ENCODE measurements at regions not wholly inside any gene's neighbourhood (a gene's known extent, or its start where the extent isn't known, plus 50 kb on each side); places are given as distances from the start of the nearest gene placed in this dataset.

GRCh38 chr4:10963958-10964703, 279.6 kb upstream of the CLNK start (continued):
- no peak for TF ChIP-seq PKNOX1 (IDR thresholded peaks at IDR 0.05)
- TF ChIP-seq ZNF444 (CRISPR knock-in tag; IDR thresholded peaks at IDR 0.05), result no peak

- H3K9me1 ChIP-seq (ENCODE audit: control insufficient read depth, insufficient read depth, low read length), result no peaks in the 10 kb centered on the region
- TF ChIP-seq ZBTB33 (CRISPR knock-in tag; IDR thresholded peaks at IDR 0.05), result no peak
- no peak for TF ChIP-seq KLF6 (CRISPR knock-in tag; IDR thresholded peaks at IDR 0.05; ENCODE audit: borderline replicate concordance)
- no peak for TF ChIP-seq ESRRB (CRISPR knock-in tag; IDR thresholded peaks at IDR 0.05; ENCODE audit: borderline replicate concordance)
- TF ChIP-seq SMARCC2 (IDR thresholded peaks at IDR 0.05; ENCODE audit: low read depth), result no peak
- ChIA-PET CTCF (ENCODE audit: low intra/inter-chr PET ratio) (no interaction called here), POLR2A (no interaction called here)
- no peak overlapping the region for H3K27ac ChIP-seq (ENCODE audit: extremely low read depth, low read depth, low read length)
- DNase-seq (ENCODE audit: extremely low read depth in 1 of 4, low spot score in 3 of 4) (no peak), FAIRE-seq (no peak), ATAC-seq (no peak)
- H3K4me1 ChIP-seq (replicated peaks in 1 of 2; ENCODE audit: control insufficient read depth in 2 of 2, insufficient read depth in 2 of 2, low read length in 2 of 2), result no peaks in the 10 kb centered on the region
- in situ Hi-C loops (cut with MboI) (no loop called here), intact Hi-C loops (cut with micrococcal nuclease) (no loop called here)
- peaks cover 5% of the 10 kb centered on the region; the same call in 1 of the 2 replicates for H3K9me3 ChIP-seq (replicated peaks; ENCODE audit: control insufficient read depth, insufficient read depth, low read depth, low read length)
- no peaks in the 10 kb centered on the region for H3K36me3 ChIP-seq (ENCODE audit: control insufficient read depth, insufficient read depth, low read length)
- no peaks in the 10 kb centered on the region for H3K27me3 ChIP-seq (ENCODE audit: control insufficient read depth in 2 of 2, insufficient read depth in 2 of 2, low read length in 2 of 2)
- H2AFZ ChIP-seq (ENCODE audit: low read depth, low read length), result no peak overlapping the region
- WGBS (ENCODE audit: insufficient coverage, low coverage, missing lambda C conversion rate), result 10% methylated on average over 5 of the region's 5 CpGs
- H3K4me2 ChIP-seq (ENCODE audit: insufficient read depth, low read length), result no peak overlapping the region
- no peaks in the 10 kb centered on the region for H3K79me2 ChIP-seq (ENCODE audit: control insufficient read depth, insufficient read depth, low read length)
- no peaks in the 10 kb centered on the region for H4K20me1 ChIP-seq (replicated peaks; ENCODE audit: control insufficient read depth, insufficient read depth, low read length)
- no TSS peak for BruUV-seq (replicated peaks)
- no peak overlapping the region for H3K9ac ChIP-seq (ENCODE audit: insufficient read depth in 1 of 2, low read depth in 2 of 2, low read length in 2 of 2)
- no peak overlapping the region for H3K4me3 ChIP-seq
Measured at GRCh38 chr4:10963241-10963640, 278.7 kb upstream of the CLNK start.
